Activated T-helper 1 cell treated with Interleukin-2 at 50 U/mL for 16 hours (primary cell): ENCODE measurements at regions not wholly inside any gene's neighbourhood (a gene's known extent, or its start where the extent isn't known, plus 50 kb on each side); places are given as distances from the start of the nearest gene placed in this dataset.

Experiments used
- DNase-seq: peaks from one replicate; pipeline ENCODE4 v3.0.0-alpha.2; 2020; ENCODE audit warnings: low read depth

DNA sequence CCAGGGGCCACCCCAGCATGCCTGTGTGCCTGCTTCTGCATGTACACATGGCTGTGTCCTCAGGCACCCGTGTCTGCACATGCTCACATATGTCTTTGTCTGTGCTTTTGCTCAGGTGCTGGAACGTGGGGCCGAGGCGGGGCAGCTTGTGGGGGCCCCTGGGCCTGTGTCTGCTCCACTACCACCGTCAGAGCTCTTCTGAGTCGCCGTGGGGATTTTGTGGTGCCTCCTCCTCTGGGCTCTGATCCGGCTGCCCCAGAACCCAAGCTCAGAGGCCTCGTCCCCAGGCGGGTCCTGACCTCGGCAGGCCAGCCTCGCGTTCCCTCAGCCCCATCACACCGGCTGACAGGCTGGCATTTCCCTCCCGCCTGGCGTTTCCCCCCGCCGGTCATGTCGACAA lies 104.6 kb upstream of the ACTRT2 start:
- DNase-seq, result no peak

DNA sequence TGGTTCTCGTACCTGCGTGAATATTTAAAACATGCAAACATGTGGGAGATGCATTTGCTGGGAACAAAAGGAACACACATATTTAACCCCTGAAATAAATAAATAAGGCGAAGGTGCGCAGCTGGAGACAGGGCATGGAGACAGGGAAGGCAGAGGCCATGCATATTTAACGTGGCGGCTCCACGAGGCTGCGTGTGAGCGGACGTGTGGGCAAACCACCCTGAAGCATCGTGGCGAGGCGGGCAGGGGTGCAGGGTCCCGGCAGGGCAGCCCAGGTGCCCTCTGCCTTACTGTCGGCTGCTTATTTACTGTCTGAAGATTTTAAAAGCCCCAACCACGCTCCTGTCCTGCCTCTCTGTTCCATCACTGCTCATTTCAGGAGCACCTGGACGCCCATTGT lies 104.0 kb upstream of the ACTRT2 start:
- DNase-seq, result no peak

DNA sequence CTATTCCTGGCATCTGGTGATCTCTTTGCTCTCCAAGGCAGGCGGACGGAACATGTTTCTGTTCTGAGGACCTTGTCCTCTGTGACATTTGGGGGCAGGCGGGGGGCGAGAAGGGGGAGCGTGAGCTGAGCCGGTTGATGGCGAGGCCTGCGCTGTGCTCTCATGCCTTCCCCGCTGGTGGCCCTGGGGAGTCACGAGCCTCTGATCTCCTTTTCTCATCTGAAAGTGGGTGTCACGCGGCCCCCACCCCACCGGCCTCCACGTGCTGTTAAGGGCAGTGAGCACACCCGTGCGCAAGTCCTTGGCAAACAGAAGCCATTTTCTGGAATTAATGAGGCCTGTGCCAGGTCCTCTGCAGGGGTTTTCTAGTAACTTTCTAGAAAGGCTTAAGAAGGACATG lies 102.8 kb upstream of the ACTRT2 start:
- DNase-seq, result no peak

DNA sequence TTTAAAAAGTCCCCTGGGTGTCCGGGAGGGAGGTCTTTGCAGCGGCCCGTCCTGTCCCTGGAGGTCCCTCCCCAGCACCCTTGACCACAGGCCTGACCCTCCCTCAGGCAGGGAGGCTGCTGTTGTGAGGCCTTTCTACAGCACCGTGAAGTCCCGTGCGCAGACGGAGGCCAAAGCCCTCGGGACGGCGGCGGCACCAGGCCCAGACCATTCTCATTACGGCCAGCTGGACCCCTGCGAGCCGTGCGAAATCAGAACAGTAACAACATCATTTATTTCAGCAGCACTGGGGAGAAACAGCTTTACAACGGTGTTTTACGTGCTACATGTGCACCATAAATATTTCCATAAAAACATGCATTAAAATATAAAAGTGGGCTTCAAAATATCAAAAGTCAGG lies 101.4 kb upstream of the ACTRT2 start:
- DNase-seq, result no peak

DNA sequence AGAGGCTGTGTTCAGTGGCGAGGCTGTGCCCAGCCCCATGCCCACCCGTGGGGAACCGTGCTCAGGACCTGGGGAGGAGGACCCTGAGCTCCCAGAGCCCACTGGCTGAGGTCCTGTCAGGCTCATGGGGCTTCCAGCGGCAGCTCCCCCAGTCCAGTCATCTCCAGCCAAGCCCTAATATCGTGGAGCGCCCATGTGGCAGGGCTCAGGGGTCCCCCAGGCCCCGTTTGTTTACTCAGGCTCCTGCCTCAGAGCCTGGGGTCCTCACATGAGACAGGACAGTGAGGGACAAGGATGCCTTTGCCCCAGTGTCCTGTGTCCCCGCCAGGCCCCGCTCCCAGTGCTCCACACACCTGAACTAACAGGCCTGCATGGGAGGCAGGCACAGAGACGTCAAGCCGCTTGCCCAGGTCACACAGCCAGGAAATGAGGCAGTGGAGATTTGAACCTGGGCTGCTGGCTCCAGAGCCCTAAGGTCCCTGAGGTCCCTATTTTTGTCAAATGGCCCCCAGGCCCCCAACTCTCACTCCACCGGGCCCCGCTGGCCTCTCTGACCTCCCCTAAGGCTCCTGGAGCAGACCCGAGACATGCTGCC lies 100.7 kb upstream of the ACTRT2 start:
- DNase-seq, result no peak

DNA sequence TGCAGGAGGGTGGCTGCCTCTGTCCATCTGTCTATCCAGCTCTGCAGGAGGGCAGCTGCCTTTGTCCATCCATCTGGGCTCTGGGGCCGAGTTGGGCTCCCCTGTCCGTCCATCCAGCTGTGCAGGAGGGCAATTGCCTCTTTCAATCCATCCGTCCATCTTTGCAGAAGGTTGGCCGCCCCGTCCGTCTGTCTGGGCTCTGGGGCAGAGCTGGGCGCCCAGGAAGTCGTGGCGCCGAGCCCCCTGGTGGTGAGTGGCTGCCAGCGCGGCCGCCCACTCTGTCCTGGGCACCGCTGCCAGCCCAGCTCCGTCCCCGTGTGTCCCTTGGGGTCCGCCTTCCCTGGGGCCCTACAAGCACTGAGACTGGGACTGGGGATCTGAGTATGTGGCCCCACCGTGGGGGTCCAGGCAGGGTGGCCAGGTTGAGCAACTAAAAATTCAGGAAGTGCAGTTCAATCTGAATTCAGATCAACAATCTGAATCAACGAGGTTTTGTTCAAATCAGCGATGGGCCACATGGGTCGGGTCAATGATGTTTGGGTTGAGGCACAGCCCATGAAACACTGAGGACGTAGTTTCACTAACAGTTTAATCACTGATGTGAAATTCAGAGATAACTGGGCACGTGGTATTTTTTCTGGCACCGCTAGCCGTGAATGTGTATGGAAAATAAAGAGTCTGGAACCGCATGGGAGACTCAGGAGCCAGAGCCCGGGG lies 99.1 kb upstream of the ACTRT2 start:
- DNase-seq, result peak; percentile 29

DNA sequence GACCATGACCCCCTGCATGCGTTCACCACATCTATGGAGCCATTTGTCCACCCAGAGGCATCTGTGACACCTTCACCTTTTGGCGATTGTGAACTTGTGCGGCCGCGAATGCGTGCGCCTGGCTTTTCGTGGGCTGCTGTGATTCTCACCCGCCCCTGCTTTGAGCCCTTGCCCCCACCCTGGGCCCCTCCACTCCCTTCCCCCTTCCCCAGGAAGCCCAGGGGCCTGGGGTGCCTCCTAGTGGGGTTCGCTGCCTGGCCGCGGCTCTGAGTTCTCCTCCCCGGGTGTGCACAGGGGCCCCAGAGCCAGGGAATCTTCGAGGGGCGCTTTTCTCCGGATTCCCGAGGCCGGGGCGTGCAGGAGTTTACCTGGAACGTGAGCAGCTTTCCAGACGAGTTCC lies 97.9 kb upstream of the ACTRT2 start:
- no peak for DNase-seq

DNA sequence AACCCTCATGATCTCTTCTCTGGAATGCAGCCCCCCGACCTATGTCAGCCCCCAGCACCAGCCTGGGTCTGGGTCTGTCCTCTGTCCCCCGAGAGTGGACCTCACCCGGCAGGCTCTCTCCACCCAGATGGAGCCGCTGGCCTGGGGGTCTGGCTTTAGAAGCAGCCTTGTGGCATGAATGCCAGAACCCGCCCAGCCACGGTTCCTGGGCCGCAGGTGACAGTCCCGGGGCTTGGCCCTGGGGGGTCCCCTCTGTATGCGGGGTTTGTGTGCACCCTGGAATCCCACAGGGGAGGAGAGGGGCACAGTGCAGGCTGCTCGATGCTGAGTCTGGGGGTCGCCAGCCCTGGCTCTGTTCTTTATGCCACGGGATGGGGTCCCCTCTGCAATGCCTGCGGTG lies 96.0 kb upstream of the ACTRT2 start:
- no peak for DNase-seq

DNA sequence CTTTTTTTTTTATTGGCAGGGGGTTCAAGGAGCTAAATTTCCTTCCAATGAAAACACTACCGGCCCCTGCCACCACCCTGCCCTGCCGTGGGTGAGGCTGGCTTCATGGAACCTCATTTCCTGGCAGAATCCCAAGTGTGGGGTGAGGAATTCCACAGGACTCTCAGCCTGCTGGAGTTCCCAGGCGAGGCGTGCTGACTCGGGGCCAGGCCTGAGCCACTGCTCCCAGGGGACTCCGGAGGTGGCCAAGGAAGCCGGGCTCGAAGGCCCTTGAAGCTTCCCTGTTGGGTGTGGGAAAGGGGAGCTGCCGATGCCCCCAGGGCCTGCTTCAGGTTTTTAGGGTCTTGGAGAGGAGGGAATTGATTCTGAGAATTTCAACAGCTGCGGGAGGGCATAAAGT lies 95.3 kb upstream of the ACTRT2 start:
- DNase-seq, result no peak

DNA sequence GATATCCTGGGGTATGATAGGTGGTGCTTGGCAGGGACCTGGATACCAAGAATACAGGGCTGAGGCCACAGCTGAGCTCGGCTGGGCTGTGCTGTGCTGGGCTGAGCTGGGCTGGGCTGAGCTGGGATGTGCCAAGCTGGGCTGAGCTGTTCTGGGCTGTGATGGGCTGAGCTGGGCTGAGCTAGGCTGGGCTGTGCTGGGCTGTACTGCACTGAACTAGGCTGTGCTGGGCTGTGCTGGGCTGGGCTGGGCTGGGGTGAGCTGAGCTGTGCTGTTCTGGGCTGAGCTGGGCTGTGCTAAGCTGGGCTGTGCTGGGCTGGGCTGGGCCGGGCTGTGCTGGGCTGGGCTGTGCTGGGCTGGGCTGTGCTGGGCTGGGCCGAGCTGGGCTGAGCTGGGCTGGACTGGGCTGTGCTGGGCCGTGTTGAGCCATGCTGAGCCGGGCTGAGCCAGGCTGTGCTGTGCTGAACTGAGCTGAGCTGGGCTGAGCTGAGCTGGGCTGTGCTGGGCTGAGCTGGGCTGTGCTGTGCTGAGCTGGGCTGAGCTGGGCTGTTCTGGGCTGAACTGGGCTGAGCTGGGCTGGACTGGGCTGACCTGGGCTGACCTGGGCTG lies 94.7 kb upstream of the ACTRT2 start:
- DNase-seq, result no peak

DNA sequence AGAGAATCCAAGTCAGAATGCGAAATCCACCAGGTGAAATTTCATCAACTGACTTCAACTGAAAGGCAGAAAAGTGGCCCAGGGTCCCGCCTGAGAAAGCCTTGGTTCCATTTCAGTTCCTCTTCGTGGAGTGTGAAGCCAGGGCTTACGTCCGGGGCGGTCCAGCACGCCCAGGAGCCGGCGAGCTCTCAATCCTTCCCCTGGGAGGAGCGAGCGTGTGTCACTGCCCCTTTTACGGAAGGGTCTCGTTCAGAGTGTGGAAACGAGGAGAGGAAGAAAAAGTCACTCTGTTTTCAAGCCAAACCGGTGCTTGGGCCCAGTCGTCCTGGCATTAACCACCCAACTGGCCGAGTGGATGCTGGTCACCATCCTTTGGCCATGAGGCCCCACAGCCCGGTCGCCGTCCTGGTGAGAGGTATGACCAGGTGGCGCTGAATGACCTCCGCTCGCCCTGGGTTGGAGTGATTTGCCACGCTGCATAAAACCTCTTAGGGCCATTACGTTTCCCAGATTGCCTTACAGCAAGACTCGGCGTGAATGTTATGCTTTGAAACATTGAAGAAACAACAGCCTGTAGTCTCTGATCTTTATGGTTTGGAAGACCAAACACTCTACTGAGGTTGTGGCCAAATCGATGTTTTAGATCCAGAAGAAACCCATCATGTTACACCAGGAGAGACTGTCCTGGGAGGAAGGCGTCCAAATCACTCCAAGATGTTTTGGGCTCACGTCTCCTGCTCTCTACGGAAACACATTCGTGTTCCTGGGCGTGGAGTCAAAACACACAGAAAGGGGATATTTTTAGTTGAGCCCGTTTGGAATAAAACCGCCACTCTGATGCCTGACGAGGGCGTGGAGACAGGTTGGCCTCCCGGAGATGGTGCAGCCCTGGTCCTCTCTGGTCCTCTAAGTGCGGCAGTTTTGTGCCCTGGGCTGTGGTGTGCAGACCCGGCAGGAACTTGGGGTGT lies 93.6 kb upstream of the ACTRT2 start:
- no peak for DNase-seq

DNA sequence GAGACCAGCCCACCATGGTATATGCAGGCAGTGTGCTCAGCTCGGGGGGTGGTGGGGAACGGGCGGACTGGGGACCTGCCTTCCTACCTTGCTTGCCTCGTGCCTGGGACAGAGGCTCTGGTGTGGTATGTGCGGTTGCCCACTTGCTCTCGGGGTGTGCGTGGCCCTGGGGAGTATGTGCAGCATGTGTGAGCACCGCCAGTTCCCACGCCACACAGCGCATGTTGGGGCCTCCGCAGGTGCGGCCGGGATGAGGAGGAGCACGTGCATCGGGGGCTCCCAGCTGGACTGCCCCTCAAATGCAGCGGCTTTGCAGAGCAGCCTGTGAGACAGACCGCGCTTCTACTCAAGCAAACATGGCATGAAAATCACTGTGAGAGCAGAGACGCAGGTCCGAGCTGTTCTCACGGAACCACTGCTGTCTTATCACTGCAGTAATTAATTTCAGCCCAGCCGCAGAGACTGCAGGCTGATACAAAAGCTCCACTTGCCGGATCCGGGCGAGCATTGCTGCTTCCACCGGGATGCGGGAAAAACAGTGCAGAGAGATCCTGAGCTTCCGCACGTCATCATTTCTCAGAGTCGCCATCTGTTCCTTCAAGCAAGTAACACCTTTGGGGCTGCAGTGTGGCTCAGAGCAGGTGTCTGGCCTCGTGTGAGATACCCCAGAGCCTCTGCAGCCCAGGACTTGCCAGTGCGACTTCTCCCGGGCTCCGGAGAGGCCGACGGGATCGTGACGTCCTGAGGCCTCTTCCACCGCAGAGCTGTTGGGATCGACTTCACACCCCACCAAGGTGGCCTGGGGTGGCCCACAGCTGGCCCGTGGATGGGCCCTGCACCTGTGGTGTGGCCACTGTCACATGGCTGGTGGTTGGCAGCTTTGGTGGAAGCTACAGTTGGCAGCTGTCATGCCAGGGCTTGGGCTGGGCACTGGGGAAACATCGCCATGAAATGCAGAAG lies 92.6 kb upstream of the ACTRT2 start:
- no peak for DNase-seq

DNA sequence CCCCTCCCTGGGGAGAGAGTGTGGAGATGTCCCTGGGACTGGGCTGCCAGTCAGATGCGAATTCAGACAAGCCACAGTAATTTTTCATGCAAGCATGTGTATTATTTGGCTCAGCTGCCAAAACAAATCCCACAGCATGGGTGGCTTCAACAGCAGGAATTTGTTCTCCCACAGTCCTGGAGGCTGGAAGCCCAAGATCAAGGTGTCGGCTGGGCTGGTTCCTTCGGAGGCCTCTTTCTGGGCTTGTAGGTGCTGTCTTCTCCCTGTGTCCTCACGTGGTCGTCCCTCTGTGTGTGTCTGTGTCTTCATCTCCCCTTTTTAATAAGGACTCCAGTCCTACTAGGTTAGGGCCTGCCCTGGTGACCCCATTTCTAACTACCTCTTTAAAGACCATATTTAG lies 91.9 kb upstream of the ACTRT2 start:
- DNase-seq, result no peak

DNA sequence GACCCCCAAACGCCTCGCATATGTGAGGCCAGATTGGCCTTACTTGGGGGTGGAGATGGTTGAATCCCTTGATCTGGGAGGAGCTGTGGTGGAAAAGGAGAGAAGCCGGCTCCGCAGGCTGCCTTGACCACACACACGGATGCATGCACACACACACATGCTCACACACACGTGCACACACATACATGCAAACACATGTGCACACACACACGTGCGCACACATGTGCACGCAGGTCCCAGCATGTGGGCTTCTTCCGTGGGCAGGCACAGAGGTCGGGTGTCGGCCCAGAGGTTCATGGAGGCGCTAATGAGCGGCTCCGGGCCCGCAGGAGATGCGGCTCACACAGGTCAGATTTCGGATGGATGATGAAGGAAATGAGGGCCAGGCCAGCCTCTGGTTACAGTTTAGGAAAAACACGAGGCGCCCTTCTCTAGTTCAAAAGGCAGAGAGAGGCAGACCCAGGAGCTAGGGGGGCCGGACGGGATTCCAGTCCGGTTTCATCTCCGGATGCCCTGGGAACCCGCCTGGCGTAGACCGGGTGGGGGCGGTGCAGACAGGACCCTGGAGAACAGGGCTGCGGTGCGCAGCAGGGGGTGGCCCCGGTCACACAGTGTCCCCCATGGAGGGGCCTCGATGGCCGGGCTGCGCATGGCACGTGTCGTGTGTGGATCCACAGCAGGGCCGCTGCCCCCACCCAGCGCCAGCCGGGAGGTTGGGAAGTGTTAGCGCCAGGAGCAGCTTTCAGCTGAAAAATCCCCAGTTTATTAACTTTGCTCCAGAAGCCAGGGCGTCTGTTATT lies 91.1 kb upstream of the ACTRT2 start:
- DNase-seq, result no peak

DNA sequence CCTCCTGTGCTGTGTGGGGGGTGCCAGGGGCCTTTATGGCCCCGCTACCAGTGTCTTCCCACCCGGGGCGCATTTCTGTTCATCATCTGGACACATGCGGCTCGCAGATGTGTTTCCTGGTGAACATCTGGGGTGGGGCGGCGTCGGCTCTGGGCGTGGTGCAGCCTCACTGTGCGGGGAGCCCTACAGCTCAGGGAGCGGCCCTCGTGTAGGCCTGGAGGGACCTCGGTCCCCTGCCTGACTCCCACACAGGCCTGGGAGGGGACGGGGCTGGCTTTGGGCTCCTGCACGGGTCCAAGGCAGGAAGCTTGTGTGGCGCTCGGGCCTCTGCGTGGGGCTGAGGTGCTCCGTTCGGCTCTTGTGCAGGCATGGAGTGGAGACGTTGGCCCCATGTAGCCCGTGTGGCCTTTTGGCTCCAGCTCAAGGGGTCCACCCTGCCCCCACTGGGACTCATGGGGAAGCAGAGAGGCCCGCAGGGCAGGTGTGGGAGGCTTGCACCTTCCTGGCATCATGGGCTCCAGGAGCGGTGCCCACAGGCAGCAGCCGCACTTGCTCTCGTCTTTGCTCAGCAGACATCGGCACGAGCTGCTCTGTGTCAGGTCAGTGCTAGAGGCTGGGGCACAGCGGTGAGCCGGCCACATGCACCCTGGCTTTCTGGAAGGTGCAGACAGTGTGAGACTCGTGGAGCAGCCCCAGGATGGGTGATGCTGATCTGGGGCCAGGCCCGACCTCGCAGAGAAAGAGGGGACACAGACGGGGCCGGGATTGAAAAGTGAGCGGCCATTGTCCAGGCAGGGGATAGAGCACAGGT lies 90.1 kb upstream of the ACTRT2 start:
- DNase-seq, result no peak

DNA sequence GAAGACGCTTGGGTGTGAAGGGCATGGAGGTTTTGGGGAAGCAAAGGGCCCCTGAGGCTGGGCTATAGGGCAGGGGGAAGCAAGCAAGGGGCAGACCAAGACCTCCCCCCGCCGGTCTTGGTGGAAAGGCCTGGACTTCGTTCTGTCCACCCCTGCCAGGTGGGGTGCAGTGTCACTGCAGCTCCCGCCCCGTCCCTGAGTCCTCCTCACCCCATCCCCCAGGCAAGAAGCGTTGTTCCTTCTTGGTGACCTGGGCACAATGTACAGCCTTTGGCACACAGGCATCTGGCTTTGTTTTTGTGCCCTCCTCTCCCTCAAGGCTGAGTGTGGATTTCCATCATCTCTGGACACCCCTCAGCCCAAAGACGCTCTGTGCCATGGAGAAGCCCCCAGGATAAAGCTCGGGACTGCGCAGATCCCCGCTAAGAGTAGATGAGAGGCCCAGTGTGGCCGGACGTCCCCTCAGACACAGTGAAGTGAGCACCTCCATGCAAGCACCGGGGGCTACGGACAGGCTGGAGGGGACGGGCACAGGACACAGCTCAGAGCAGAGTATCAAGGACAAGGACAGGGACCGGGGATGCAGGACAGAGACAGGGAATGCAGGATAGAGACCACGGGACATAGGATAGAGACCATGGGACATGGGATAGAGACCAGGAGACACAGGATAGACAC lies 89.4 kb upstream of the ACTRT2 start:
- no peak for DNase-seq

DNA sequence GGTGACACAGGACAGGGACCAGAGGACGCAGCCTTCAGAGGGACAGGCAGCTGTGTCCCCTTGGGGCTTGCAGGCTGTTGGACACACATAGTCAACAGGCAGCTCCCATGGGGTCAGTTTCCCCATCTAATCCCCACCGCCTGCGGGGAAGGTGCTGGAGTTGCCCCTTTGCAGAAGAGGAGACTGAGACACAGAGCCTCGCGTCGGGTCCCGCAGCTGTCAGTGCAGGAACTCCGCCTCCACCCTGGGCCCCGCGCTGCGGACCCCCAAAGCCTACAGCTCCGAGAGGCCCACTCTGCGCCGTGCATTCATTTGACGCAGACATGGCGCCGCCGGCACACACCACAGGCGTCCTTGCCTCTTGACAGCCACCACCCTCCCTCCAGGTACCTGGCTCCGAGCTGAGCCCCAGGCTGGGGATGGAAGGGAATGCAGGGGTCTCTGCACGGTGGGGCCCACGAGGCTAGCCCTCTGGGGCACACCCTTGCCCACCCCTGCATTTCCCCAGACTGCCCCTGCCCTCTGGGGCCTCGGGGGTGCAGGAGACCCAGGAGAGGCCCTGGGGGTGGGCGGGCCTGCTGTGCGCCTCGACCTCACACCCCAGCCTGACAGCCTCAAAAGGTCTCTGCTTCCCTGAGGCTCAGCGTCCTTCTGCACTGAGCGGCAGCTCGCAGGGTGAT lies 88.5 kb upstream of the ACTRT2 start:
- no peak for DNase-seq

DNA sequence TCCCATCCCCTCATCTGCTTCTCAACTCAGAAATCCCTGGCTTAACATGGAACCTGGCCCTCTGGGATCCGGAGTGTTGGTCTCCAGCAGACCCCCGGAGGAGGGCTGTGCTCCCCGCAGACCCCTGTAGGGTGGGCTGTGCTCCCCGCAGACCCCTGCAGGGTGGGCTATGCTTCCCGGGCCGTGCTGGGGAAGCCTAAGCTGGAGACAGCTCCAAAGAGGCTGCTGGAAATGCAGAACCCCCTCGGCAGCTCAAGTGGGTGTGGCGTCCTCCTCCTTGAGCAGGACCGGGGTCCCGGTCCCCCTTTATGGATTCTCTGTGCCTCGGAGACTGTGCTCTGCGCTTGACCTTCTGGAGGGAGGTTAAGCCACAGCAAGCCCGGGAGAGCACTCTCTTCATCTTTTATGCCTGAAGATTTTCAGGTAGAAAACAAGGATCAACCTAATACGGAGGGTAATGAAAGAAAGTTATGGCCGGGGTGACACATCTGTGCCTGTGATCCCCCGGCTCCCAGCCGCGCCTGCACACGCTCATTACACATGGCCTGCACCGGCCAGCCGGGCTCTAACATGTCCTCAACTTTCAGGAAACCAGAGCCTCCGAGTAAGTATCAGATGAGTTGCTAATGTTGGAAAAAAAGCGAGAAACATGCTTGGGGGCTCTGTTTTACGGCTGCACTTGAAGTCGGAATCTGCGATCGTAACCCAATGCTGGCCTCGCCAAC lies 87.7 kb upstream of the ACTRT2 start:
- no peak for DNase-seq
